SH-SY5Y (cell line): ENCODE measurements at regions not wholly inside any gene's neighbourhood (a gene's known extent, or its start where the extent isn't known, plus 50 kb on each side); places are given as distances from the start of the nearest gene placed in this dataset.

Source experiments
- GATA2 ChIP-seq: IDR thresholded peaks from 2 replicates; pipeline ENCODE4 v1.6.1; 2011; ENCODE audit warnings: mild to moderate bottlenecking, low read depth, low read length
- GATA3 ChIP-seq: IDR thresholded peaks from 2 replicates; pipeline ENCODE4 v1.6.1; 2011; ENCODE audit warnings: low read depth, mild to moderate bottlenecking, low read length, moderate library complexity

GRCh38 chr10:108592956-108593355, 1330.4 kb downstream of the XPNPEP1 start:
- TF ChIP-seq GATA3: no peak
- no peak for TF ChIP-seq GATA2
